COLO829 (cell line): ENCODE measurements at regions not wholly inside any gene's neighbourhood (a gene's known extent, or its start where the extent isn't known, plus 50 kb on each side); places are given as distances from the start of the nearest gene placed in this dataset.

Experiments
- DNase-seq: peaks from one replicate; pipeline ENCODE4 v3.0.0; 2012; ENCODE audit warnings: low spot score

GRCh38 chr10:2728087-2728486 lies 339.3 kb upstream of the PFKP start:
- no peak for DNase-seq

- DNase-seq, result no peak
These were observed 350.8 kb upstream of the PFKP start for GRCh38 chr10:2716596-2716995.

GRCh38 chr10:2714597-2714996 lies 352.8 kb upstream of the PFKP start:
- DNase-seq, result no peak

- no peak for DNase-seq
These were observed 363.4 kb upstream of the PFKP start for GRCh38 chr10:2703953-2704352.

- DNase-seq, result no peak
These were observed 365.5 kb upstream of the PFKP start for GRCh38 chr10:2701802-2702201.

- DNase-seq, result no peak
These were observed 366.6 kb upstream of the PFKP start for GRCh38 chr10:2700626-2701305.

- DNase-seq, result no peak
These were observed 378.4 kb upstream of the PFKP start for GRCh38 chr10:2688958-2689357.

- DNase-seq, result no peak
These were observed 380.7 kb upstream of the PFKP start for GRCh38 chr10:2686691-2687090.

- DNase-seq, result no peak
These were observed 384.9 kb upstream of the PFKP start for GRCh38 chr10:2682491-2682890.

- DNase-seq, result no peak
These were observed 385.5 kb upstream of the PFKP start for GRCh38 chr10:2681891-2682290.

GRCh38 chr10:2680821-2681220 lies 386.5 kb upstream of the PFKP start:
- no peak for DNase-seq

- DNase-seq, result no peak
These were observed 387.7 kb upstream of the PFKP start for GRCh38 chr10:2679646-2680045.

- no peak for DNase-seq
These were observed 390.9 kb upstream of the PFKP start for GRCh38 chr10:2676455-2676854.

- DNase-seq, result no peak
These were observed 392.9 kb upstream of the PFKP start for GRCh38 chr10:2674451-2674850.

GRCh38 chr10:2670864-2671263 lies 396.5 kb upstream of the PFKP start:
- DNase-seq, result no peak

- DNase-seq, result no peak
These were observed 401.6 kb upstream of the PFKP start for GRCh38 chr10:2665772-2666171.

- no peak for DNase-seq
These were observed 407.1 kb upstream of the PFKP start for GRCh38 chr10:2660276-2660675.

GRCh38 chr10:2659660-2660209 lies 407.6 kb upstream of the PFKP start:
- DNase-seq, result no peak

GRCh38 chr10:2658780-2659179 lies 408.6 kb upstream of the PFKP start:
- DNase-seq, result no peak

GRCh38 chr10:2650328-2650727 lies 417.0 kb upstream of the PFKP start:
- DNase-seq, result no peak

GRCh38 chr10:2641028-2641427 lies 426.3 kb upstream of the PFKP start:
- no peak for DNase-seq

GRCh38 chr10:2633630-2634029 lies 433.7 kb upstream of the PFKP start:
- DNase-seq, result no peak

- no peak for DNase-seq
These were observed 435.7 kb upstream of the PFKP start for GRCh38 chr10:2631557-2632205.

- DNase-seq, result no peak
These were observed 438.6 kb upstream of the PFKP start for GRCh38 chr10:2628705-2629104.
